ENCODE measurements at regions not wholly inside any gene's neighbourhood (a gene's known extent, or its start where the extent isn't known, plus 50 kb on each side); places are given as distances from the start of the nearest gene placed in this dataset.

- no peak overlapping the region for H3K4me3 ChIP-seq (replicated peaks in 1 of 3; ENCODE audit: insufficient read depth in 1 of 3, low read depth in 1 of 3, low read length in 3 of 3)
- H4K20me1 ChIP-seq (replicated peaks; ENCODE audit: control insufficient read depth, extremely low read depth, insufficient read depth, low read length) = no peaks in the 10 kb centered on the region
- H3K4me2 ChIP-seq (ENCODE audit: insufficient read depth, low read length) = no peak overlapping the region
- H3K27ac ChIP-seq (ENCODE audit: insufficient read depth, low read depth, low read length) = no peak overlapping the region
- no TSS peak for BruUV-seq (replicated peaks)
- POLR2A ChIA-PET = no interaction called here
- peaks cover 5% of the 10 kb centered on the region for H3K4me1 ChIP-seq (ENCODE audit: control insufficient read depth, extremely low read depth, insufficient read depth, low read length)
- intact Hi-C loops (cut with micrococcal nuclease) (loop anchor here (10.0 kb wide), 1 partner anchor 761 kb away; the partner anchor contains the start of gene RNF32), dilution Hi-C loops (cut with MboI; ENCODE audit: extremely low pct_ligation_motif_present, low sequenced_read_pairs) (no loop called here)
- no peaks in the 10 kb centered on the region for H3K79me2 ChIP-seq (ENCODE audit: control insufficient read depth, insufficient read depth, low read length)
- no peaks in the 10 kb centered on the region for H3K36me3 ChIP-seq (ENCODE audit: control insufficient read depth in 2 of 2, extremely low read depth in 1 of 2, insufficient read depth in 2 of 2, low read length in 2 of 2)
- H3K27me3 ChIP-seq (ENCODE audit: control insufficient read depth in 2 of 2, insufficient read depth in 2 of 2, low read length in 2 of 2) = no peaks in the 10 kb centered on the region
- TF ChIP-seq POLR2AphosphoS5 (IDR thresholded peaks at IDR 0.05; ENCODE audit: insufficient read depth, low read depth, low read length) = no peak
- CTCF ChIA-PET = no interaction called here
- FAIRE-seq (no peak), DNase-seq (ENCODE audit: low read depth, low spot score) (no peak)
- H3K9me3 ChIP-seq (replicated peaks; ENCODE audit: control insufficient read depth, insufficient read depth, low read length) = no peaks in the 10 kb centered on the region
- H2AFZ ChIP-seq (ENCODE audit: low read depth, low read length) = no peak overlapping the region
- H3K9me1 ChIP-seq (replicated peaks; ENCODE audit: control insufficient read depth, extremely low read depth, insufficient read depth, low read length) = no peaks in the 10 kb centered on the region
- no peak overlapping the region for H3K9ac ChIP-seq (replicated peaks; ENCODE audit: extremely low read depth, insufficient read depth, low read length)
Observed at GRCh38 chr7:155883491-155884224, 71.4 kb upstream of the SHH start.

- BruUV-seq (replicated peaks) = no TSS peak
- Histone ChIP-seq H3K9ac (replicated peaks; ENCODE audit: extremely low read depth, insufficient read depth, low read length) (no peak overlapping the region), H4K20me1 (replicated peaks; ENCODE audit: control insufficient read depth, extremely low read depth, insufficient read depth, low read length) (no peaks in the 10 kb centered on the region), H3K4me2 (ENCODE audit: insufficient read depth, low read length) (no peak overlapping the region), H3K9me3 (replicated peaks; ENCODE audit: control insufficient read depth, insufficient read depth, low read length) (no peaks in the 10 kb centered on the region), H3K27me3 (ENCODE audit: control insufficient read depth in 2 of 2, insufficient read depth in 2 of 2, low read length in 2 of 2) (no peaks in the 10 kb centered on the region), H2AFZ (ENCODE audit: low read depth, low read length) (no peak overlapping the region), H3K4me1 (ENCODE audit: control insufficient read depth, extremely low read depth, insufficient read depth, low read length) (peaks cover 5% of the 10 kb centered on the region), H3K4me3 (replicated peaks in 1 of 3; ENCODE audit: insufficient read depth in 1 of 3, low read depth in 1 of 3, low read length in 3 of 3) (no peak overlapping the region), H3K79me2 (ENCODE audit: control insufficient read depth, insufficient read depth, low read length) (no peaks in the 10 kb centered on the region), H3K27ac (ENCODE audit: insufficient read depth, low read depth, low read length) (no peak overlapping the region), H3K36me3 (ENCODE audit: control insufficient read depth in 2 of 2, extremely low read depth in 1 of 2, insufficient read depth in 2 of 2, low read length in 2 of 2) (no peaks in the 10 kb centered on the region), H3K9me1 (replicated peaks; ENCODE audit: control insufficient read depth, extremely low read depth, insufficient read depth, low read length) (no peaks in the 10 kb centered on the region)
- FAIRE-seq (no peak), DNase-seq (ENCODE audit: low read depth, low spot score) (no peak)
- TF ChIP-seq JUN (IDR thresholded peaks at IDR 0.05; ENCODE audit: borderline replicate concordance, insufficient read depth, insufficient read length, low read depth) (no peak), FOS (IDR thresholded peaks at IDR 0.05; ENCODE audit: borderline replicate concordance, insufficient read depth, low read length) (no peak), POLR2AphosphoS5 (IDR thresholded peaks at IDR 0.05; ENCODE audit: insufficient read depth, low read depth, low read length) (no peak), GATA2 (IDR thresholded peaks at IDR 0.05; ENCODE audit: insufficient read depth, insufficient read length, low read depth, low read length) (no peak), MYC (IDR thresholded peaks at IDR 0.05; ENCODE audit: low read depth, low read length) (no peak), CTCF (IDR thresholded peaks at IDR 0.05; ENCODE audit: extremely low read depth in 1 of 2, insufficient read depth in 1 of 2, low read depth in 1 of 2, low read length in 2 of 2) (no peak), EZH2 (IDR thresholded peaks at IDR 0.05; ENCODE audit: borderline replicate concordance, low read depth, low read length, severe bottlenecking) (no peak), POLR2A (IDR thresholded peaks at IDR 0.05; ENCODE audit: low read depth, low read length) (no peak)
- TF ChIP-seq, protein P1, sequence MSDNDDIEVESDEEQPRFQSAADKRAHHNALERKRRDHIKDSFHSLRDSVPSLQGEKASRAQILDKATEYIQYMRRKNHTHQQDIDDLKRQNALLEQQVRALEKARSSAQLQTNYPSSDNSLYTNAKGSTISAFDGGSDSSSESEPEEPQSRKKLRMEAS (IDR thresholded peaks at IDR 0.05; ENCODE audit: insufficient read depth, insufficient read length) = no peak
- dilution Hi-C loops (cut with MboI; ENCODE audit: extremely low pct_ligation_motif_present, low sequenced_read_pairs) = no loop called here
- ChIA-PET CTCF (no interaction called here), POLR2A (no interaction called here)
- intact Hi-C loops (cut with micrococcal nuclease) = loop anchor here (10.0 kb wide), 1 partner anchor 762 kb away; the partner anchor contains the start of gene RNF32
Observed at GRCh38 chr7:155882596-155882995, 70.3 kb upstream of the SHH start.
